KOPT-K1 (cell line): ENCODE measurements at regions not wholly inside any gene's neighbourhood (a gene's known extent, or its start where the extent isn't known, plus 50 kb on each side); places are given as distances from the start of the nearest gene placed in this dataset.

Experiments used
- H3K27ac ChIP-seq: fragments of 200-600 bp; sonication (generic); 2 replicates; pipeline ENCODE4 v1.5.1; 2016; ENCODE audit warnings: antibody characterized with exemption, mild to moderate bottlenecking, low read depth, low read length; ENCODE audit not compliant: poor library complexity, severe bottlenecking
- H3K36me3 ChIP-seq: fragments of 200-600 bp; sonication (generic); 2 replicates; pipeline ENCODE4 v1.5.1; 2017; ENCODE audit warnings: antibody characterized with exemption, mild to moderate bottlenecking, low read length, moderate library complexity; ENCODE audit not compliant: insufficient read depth
- H3K9me3 ChIP-seq: fragments of 200-600 bp; sonication (generic); 2 replicates; pipeline ENCODE4 v1.5.1; 2017; ENCODE audit warnings: antibody characterized with exemption, low read length, mild to moderate bottlenecking; ENCODE audit not compliant: insufficient read depth, poor library complexity, severe bottlenecking

DNA sequence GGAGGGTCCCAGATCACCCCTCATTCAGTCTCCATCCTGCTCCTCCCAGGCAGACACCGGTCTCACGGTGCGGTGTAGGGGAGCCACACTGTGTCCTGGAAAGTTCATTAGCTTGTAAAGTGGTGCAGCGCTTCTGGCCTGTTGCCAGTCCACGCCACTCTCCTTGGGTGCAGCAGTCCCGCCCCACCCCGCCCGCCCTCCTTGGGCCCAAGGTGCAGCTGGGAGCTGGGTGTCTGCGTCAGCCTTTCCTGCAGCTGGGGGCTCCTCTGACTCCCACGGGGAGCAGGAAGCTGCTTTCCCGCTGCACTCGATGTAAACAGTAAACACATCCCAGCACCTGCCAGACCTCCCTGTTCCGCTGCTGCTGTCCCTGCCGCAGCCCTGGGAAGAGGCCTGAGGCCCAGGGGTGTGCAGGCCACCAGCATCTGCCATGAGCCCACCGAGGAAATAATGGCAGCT, 53.8 kb upstream of the ASB18 start:
- Histone ChIP-seq H3K27ac (no peak overlapping the region), H3K36me3 (no peaks in the 10 kb centered on the region), H3K9me3 (no peaks in the 10 kb centered on the region)

DNA sequence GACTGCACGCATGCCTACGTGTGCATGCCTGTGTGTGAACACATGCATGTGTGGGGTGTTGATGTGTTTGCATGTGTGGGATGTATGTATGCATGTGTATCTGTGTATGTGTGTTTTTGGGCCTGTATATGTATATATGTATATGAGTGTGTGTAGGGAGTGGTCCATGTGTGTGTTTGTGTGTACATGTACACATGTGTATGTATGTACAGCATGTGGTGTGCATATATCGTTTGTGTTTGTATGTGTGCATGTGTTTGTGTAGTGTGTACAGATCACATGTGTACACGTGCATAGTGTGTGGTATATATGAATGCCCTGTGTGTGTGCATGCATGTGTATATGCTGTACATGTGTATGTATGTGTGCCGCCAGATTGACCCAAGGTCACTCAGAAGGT, 54.2 kb upstream of the ASB18 start:
- H3K9me3 ChIP-seq: no peaks in the 10 kb centered on the region
- H3K36me3 ChIP-seq: no peaks in the 10 kb centered on the region
- no peak overlapping the region for H3K27ac ChIP-seq

DNA sequence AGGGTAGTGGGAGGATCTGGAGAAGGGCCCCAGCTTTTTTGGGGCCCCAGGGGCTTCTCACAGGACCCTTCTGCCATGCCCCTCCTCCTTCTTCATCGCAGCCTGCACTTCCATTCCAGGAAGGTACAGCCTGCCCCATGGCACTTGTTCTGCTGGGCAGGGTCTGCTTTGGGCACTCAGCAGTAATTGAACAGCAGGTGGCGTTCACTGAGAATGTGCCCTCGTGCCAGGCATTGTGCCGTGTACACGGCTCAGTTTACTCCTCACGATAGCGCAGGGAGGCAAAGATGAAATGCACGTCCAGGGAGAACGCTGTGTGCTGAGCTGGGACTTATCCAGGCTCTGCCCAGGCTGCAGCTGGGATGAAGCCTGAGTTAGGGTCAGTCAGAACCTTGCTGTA, 54.8 kb upstream of the ASB18 start:
- Histone ChIP-seq H3K36me3 (no peaks in the 10 kb centered on the region), H3K27ac (no peak overlapping the region)

DNA sequence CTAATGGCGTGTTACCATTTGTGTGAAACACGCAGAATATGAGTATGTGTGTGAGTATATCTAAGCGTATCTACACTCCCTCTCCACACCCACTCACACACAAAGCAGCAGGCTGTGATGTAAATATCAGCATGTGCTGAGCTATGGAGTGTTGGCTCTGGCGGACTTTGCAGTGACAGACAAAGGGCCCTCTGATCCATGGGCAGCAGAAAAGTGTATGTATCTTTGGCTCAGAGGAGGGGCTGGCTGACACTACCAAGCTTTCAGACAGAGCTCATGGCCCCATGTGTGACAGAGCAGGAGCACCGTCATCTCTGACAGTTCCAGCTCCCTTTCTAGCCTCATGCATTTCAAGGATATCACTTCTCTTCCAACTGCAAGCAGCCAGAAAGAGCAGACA, 57.2 kb upstream of the ASB18 start:
- Histone ChIP-seq H3K36me3 (no peaks in the 10 kb centered on the region), H3K9me3 (no peaks in the 10 kb centered on the region), H3K27ac (no peak overlapping the region)

More for the DNA sequence above, 54.8 kb upstream of the ASB18 start:
- H3K9me3 ChIP-seq: no peaks in the 10 kb centered on the region

DNA sequence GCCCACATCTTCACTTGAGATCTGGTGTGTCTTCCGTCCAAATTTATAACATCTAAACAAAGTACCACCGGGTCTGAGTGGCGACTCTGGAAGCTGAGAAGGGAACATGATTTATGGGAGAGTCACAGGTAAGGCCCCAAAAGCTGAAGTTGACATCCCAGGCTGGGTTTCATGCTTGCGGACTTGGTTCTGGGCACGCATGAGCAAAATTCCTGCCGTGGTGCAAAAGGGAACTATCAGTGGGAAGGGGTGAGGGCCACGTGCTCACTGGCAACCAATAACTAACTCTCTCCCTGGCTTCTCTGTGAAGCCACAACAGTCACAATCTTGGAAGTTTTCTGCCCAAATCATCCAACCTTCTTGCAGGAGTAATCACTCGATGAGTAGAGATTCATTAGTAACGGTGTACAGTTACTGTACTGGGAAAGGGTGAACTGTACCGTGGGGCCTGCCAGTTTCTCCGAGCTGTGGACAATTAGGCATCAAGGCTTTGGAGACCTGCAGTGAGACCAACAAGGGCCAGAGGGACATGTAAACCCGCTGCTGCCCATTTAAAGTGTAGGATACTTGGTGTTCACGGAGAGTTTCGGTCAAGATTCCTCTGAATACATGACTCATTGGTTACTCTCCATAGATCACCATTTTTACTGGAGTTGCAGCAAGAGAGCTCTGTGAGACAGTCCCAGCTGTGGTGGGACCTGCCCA, 69.4 kb upstream of the ASB18 start:
- Histone ChIP-seq H3K9me3 (no peaks in the 10 kb centered on the region), H3K36me3 (no peaks in the 10 kb centered on the region), H3K27ac (no peak overlapping the region)

DNA sequence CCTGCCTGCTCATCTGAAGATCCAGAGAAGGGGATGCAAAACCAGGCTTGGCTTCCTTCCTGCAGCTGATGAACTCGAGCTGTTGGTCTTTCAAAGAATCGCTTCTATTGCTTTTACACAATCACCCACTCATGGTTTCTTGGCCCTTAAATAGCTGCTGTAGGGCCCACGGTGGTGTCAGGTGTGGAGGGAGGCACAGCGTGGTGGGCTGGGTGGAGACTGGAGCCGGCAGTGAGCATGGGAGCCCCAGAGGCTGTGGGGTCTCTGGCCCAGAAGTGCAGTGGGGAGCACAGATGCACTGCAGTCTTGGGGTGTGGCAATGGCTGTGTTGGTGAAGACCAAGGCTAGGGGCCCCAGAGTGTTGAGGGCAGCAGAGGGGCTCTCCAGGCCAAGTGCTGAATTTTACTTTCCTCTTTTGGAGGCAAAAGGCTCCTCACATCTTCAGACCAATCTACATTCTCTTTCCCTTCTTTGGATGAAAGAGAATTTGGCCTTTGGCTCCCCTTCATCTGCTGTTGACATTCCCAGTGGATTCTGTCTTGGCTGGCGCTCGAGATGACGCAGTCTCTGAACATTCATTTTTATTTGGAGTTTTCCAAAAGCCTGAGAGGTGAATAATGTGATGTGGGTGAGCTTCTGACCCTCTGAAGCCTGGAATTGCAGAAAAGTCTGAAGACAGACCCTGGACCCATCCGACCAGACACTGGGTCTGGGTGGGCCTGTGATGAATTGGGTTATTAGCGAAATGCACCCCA, 70.1 kb upstream of the ASB18 start:
- Histone ChIP-seq H3K27ac (no peak overlapping the region), H3K36me3 (no peaks in the 10 kb centered on the region), H3K9me3 (no peaks in the 10 kb centered on the region)

DNA sequence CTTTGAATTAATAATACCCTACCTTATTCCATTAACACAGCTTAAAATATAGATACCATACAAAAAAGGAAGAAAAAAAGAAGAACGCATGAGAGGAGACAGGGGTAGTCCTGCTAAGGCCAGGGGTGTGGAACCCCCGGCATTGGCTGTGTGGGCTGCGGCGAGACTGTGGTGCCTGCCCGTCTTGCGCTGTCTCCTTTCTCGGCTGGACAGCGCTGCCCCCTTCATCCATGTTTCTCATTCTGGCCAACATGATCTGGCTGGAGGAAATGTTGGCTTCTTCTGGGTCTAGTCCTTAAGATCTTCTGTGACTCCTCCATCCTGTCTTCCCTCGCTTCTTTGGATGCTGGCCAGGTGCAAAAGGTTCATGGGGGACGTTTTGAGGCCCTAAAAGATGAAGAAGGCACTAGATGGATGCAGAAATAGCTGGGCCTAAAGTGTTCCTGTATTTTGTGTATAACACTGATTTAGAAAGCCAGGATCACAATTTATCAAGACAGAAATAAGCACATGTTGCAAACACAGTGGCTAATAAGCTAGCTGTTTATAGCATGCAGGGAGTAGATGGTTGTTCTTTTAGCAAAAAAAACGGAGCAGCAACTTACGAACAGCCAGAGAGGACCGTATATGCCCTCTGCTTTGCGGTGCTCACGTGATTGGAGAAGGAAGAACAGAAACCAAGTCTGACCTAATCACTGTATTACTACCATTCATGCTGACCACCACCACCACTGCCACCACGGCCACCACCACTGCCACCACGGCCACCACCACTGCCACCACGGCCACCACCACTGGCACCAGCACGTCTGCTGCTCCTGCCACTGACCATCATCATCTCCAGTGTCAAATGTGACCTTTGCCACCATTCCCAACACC, 71.7 kb upstream of the ASB18 start:
- H3K36me3 ChIP-seq: no peaks in the 10 kb centered on the region
- no peaks in the 10 kb centered on the region for H3K9me3 ChIP-seq
- H3K27ac ChIP-seq: no peak overlapping the region

DNA sequence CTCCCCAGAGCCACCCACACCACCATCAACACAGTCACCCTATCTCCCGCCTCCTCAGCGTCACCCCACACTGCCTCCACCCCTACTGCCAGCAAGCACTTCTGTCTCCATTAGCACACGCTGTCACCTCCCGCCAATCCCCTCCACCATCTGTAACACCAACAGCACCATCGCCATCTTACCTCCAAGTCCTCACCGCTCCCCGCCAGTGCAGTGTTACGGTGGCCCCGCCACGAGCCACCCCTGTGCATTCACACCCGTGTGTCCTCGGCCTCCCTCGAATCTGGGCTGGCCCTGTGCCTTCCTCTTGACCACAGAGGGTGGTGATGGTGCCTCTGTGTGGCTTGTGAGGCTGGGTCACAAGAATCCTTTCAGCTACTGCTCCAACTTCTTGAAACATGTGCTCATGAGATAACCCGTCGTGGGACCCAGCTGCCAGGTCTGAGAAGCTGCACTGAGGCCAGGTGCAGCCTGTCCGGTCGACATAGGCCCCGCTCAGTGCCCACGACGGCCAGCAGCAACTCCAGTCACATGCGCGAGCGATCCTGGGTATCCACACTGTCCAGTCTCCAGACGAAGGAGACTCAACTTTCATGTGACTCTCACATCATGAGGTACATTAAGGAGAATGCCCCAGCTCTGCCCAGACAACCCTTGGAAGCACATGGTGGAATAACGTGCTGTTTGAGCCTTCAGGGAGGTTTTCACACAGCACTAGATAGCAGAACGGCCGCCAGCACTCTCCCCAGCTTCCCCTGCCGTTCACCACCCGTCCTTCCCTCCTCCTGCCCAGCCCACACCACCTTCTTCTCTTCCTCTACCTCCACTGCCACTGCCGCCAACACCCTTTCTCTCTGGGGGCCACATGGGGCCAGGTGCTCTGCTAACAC, 72.6 kb upstream of the ASB18 start:
- H3K27ac ChIP-seq: no peak overlapping the region
- H3K36me3 ChIP-seq: no peaks in the 10 kb centered on the region
- no peaks in the 10 kb centered on the region for H3K9me3 ChIP-seq

DNA sequence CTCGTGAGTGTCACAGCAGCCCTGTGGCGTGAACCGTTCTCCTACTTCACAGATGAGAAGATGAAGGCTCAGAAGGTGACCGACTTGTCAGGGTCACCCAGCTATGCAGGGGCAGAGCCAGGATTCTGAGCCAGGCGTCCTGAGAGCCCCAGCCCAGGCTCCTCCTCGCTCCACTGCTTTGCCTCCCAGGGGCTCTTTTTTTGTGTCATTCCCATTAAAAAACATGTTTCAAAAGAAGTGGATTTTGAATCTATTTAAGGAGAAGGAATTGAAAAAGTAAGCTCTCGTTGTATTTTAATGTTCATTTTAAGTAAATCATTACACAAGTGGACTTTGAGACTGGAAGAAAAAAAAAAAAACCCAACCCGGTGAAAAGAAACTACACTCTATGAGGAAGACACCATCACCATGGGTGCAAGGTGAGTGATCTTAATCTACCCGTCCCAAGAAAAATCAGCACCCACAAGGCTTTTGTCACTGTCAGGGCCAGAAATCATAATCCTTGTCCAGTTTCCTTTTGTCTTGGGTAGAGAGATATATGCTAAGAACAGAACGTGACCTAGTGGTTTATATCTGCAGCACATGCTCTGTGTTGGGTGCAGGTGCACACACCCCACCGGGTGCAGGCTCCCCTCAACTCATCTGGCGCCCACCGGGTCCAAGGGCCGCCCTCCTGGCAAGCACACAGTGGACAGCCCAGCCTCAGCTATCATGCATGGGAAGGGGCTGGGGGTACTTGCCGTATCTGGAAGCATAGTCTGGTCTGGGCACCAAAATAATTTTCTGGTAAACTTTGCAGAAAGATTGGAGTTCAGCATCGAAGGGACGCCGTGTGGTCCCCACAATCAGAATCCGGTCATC, 73.5 kb upstream of the ASB18 start:
- Histone ChIP-seq H3K36me3 (no peaks in the 10 kb centered on the region), H3K27ac (no peak overlapping the region)

DNA sequence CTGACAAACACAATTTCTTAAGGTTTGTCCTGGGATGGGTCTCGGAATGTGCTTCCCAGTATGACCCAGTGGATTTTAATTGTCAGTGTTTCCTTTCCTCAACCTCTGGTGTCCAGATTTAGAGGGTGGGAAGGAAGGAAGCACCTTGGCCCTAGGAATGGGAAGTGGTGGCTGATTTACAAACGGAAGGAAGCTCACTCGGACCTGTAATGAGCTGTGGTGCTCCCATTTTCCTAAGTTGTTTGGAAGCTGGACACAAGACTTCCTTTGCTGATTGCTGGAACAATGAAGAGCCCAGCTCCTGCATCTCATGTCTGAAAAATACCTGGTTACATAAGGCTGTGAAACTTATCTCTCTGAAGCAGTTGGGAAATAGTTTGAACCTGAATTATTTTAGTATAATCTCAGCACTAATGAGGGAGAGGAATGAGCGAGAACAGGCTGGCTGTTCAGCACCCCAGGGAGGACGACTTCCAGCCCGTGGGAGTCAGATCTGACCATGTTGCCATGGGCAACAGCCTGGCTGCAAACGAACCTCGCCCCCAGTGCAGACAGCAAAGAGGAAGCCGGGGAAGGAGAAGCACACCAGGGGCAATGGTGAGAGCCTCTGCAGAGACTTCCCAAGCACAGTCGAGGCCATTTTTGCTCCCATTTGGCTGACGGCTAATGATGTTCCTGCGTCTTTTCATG, 74.4 kb upstream of the ASB18 start:
- no peak overlapping the region for H3K27ac ChIP-seq
- no peaks in the 10 kb centered on the region for H3K36me3 ChIP-seq
- no peaks in the 10 kb centered on the region for H3K9me3 ChIP-seq

More for the DNA sequence above, 73.5 kb upstream of the ASB18 start:
- H3K9me3 ChIP-seq: no peaks in the 10 kb centered on the region

DNA sequence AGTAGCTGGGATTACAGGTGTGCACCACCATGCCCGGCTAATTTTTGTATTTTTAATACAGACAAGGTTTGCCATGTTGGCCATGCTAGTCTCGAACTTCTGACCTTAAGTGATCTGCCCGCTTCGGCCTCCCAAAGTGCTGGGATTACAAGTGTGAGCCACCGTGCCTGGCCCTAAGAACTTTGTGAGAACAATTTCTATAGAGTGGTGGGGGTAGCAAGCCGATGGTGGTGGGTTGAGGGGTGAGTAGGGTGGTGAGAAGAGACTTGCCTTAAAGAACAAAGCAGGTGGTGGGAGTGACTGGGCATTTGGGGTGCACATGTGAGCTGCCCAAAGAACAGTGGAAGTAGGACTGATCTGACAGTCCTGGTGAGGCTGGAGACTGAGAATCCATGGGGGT, 76.0 kb upstream of the ASB18 start:
- Histone ChIP-seq H3K9me3 (no peaks in the 10 kb centered on the region), H3K27ac (no peak overlapping the region), H3K36me3 (no peaks in the 10 kb centered on the region)

DNA sequence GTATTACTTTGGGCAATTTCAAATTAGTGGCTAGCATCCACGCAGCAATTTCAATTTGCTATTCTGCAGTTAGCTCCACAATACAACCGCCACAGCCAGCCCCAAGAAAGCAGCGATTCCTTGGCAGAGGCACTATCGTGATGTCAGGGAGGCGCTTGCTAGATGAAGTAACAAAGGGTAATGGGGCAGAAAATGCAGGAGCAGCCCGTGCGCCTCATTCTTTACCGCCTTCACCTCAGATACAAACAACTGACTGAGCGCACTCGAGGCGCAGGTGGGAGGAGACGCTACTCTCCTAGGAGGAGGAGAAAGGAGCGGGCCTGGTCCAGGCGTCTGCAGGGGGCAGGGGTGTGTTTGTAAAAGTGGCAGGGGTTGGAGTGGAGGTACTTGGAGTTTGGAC, 76.9 kb upstream of the ASB18 start:
- Histone ChIP-seq H3K9me3 (no peaks in the 10 kb centered on the region), H3K27ac (no peak overlapping the region), H3K36me3 (no peaks in the 10 kb centered on the region)

DNA sequence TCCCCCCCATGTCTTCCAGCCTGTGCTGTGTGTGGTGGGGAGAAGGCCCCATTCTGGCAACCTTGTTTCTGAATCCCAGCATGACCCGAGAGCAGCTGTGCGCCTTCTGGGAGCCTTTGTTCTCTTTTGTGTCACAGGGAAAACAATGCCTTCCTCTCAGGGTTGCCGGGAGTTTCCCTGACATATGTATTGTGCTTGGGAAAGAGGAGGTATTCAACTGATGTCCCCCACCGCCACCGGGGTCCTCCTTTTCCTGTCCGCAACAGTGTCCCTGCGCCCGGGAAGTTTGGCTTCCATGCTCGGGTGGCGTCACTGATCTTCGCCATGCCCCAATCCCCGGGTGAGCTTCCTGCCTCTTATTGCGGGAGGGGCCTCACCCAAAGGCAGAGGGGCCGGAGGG, 77.5 kb upstream of the ASB18 start:
- no peak overlapping the region for H3K27ac ChIP-seq
- H3K9me3 ChIP-seq: no peaks in the 10 kb centered on the region
- no peaks in the 10 kb centered on the region for H3K36me3 ChIP-seq
